ENCODE measurements at regions not wholly inside any gene's neighbourhood (a gene's known extent, or its start where the extent isn't known, plus 50 kb on each side); places are given as distances from the start of the nearest gene placed in this dataset.

- H4K91ac ChIP-seq (ENCODE audit: low read length): no peak overlapping the region
- H3K4me3 ChIP-seq (ENCODE audit: insufficient read depth in 1 of 2, low read depth in 1 of 2, low read length in 2 of 2): peak overlapping the region in 1 of 2 experiments; percentile 22
- H3K9ac ChIP-seq (ENCODE audit: low read length): peak overlapping the region; percentile 80
- no peak overlapping the region for H2BK12ac ChIP-seq (ENCODE audit: low read length in 2 of 2)
- H3K27ac ChIP-seq (ENCODE audit: low read length, poor library complexity, severe bottlenecking): no peak overlapping the region
- no peak overlapping the region for H3K18ac ChIP-seq (ENCODE audit: low read depth in 1 of 2, low read length in 2 of 2)
- no peak overlapping the region for H3K4ac ChIP-seq (ENCODE audit: low read depth in 1 of 2, low read length in 2 of 2)
- no peak overlapping the region for H3K4me2 ChIP-seq (ENCODE audit: low read length, poor library complexity, severe bottlenecking)
- H2AFZ ChIP-seq (ENCODE audit: low read depth, low read length): no peak overlapping the region
- no peaks in the 10 kb centered on the region for H3K9me3 ChIP-seq (ENCODE audit: control insufficient read depth, low read length)
- no peak overlapping the region for H3K23ac ChIP-seq (ENCODE audit: low read length in 2 of 2)
- H2BK5ac ChIP-seq (ENCODE audit: low read depth, low read length, poor library complexity, severe bottlenecking): no peak overlapping the region
- no peak overlapping the region for H2AK5ac ChIP-seq (ENCODE audit: low read length, severe bottlenecking)
- no peak overlapping the region for H3K14ac ChIP-seq (ENCODE audit: low read length in 2 of 2)
- peaks cover 4% of the 10 kb centered on the region for H3K4me1 ChIP-seq (ENCODE audit: control insufficient read depth, insufficient read depth, low read depth, low read length)
- WGBS: 76% methylated on average over 1 of the region's 2 CpGs
- no peaks in the 10 kb centered on the region for H3K79me1 ChIP-seq (replicated peaks; ENCODE audit: low read length, poor library complexity, severe bottlenecking)
- no peak for DNase-seq
- H3K36me3 ChIP-seq (ENCODE audit: control insufficient read depth in 1 of 2, insufficient read depth in 2 of 2, low read depth in 1 of 2, low read length in 2 of 2): no peaks in the 10 kb centered on the region
- no peak overlapping the region for H2BK120ac ChIP-seq (ENCODE audit: low read depth, low read length)
- no peak overlapping the region for H4K8ac ChIP-seq (ENCODE audit: low read length)
- no peak overlapping the region for H2BK15ac ChIP-seq (ENCODE audit: low read depth, poor library complexity, severe bottlenecking)
- no peaks in the 10 kb centered on the region for H3K27me3 ChIP-seq (ENCODE audit: control insufficient read depth in 1 of 2, insufficient read depth in 1 of 2, low read length in 2 of 2)
Observed at GRCh38 chr15:38128921-38129320, 123.7 kb upstream of the SPRED1 start.

GRCh38 chr15:38129531-38130204 lies 123.0 kb upstream of the SPRED1 start:
- Histone ChIP-seq H2BK5ac (ENCODE audit: low read depth, low read length, poor library complexity, severe bottlenecking) (no peak overlapping the region), H3K23ac (ENCODE audit: low read length in 2 of 2) (no peak overlapping the region), H3K79me1 (replicated peaks; ENCODE audit: low read length, poor library complexity, severe bottlenecking) (no peaks in the 10 kb centered on the region), H3K4me2 (ENCODE audit: low read length, poor library complexity, severe bottlenecking) (no peak overlapping the region), H3K9ac (ENCODE audit: low read length) (peak overlapping the region; percentile 92), H3K27ac (ENCODE audit: low read length, poor library complexity, severe bottlenecking) (no peak overlapping the region), H4K8ac (ENCODE audit: low read length) (no peak overlapping the region), H3K4me1 (ENCODE audit: control insufficient read depth, insufficient read depth, low read depth, low read length) (peaks cover 4% of the 10 kb centered on the region), H4K91ac (ENCODE audit: low read length) (peak overlapping the region; percentile 43), H2BK120ac (ENCODE audit: low read depth, low read length) (no peak overlapping the region), H3K14ac (ENCODE audit: low read length in 2 of 2) (no peak overlapping the region), H2AFZ (ENCODE audit: low read depth, low read length) (no peak overlapping the region), H3K18ac (ENCODE audit: low read depth in 1 of 2, low read length in 2 of 2) (peak overlapping the region in 1 of 2 experiments; percentile 74), H2BK15ac (ENCODE audit: low read depth, poor library complexity, severe bottlenecking) (no peak overlapping the region), H3K36me3 (ENCODE audit: control insufficient read depth in 1 of 2, insufficient read depth in 2 of 2, low read depth in 1 of 2, low read length in 2 of 2) (no peaks in the 10 kb centered on the region), H3K4me3 (ENCODE audit: insufficient read depth in 1 of 2, low read depth in 1 of 2, low read length in 2 of 2) (peak overlapping the region in 1 of 2 experiments; percentile 74), H3K9me3 (ENCODE audit: control insufficient read depth, low read length) (no peaks in the 10 kb centered on the region), H2AK5ac (ENCODE audit: low read length, severe bottlenecking) (no peak overlapping the region), H2BK12ac (ENCODE audit: low read length in 2 of 2) (peak overlapping the region in 1 of 2 experiments; percentile 37), H3K27me3 (ENCODE audit: control insufficient read depth in 1 of 2, insufficient read depth in 1 of 2, low read length in 2 of 2) (no peaks in the 10 kb centered on the region), H3K4ac (ENCODE audit: low read depth in 1 of 2, low read length in 2 of 2) (peak overlapping the region in 1 of 2 experiments; percentile 50)
- WGBS: 27% methylated on average over 8 of the region's 12 CpGs
- DNase-seq: peak; percentile 95

GRCh38 chr15:38130205-38130567 lies 122.5 kb upstream of the SPRED1 start:
- Histone ChIP-seq H3K4me3 (ENCODE audit: insufficient read depth in 1 of 2, low read depth in 1 of 2, low read length in 2 of 2) (peak overlapping the region in 1 of 2 experiments; percentile 74), H2AFZ (ENCODE audit: low read depth, low read length) (no peak overlapping the region), H3K9me3 (ENCODE audit: control insufficient read depth, low read length) (no peaks in the 10 kb centered on the region), H2BK15ac (ENCODE audit: low read depth, poor library complexity, severe bottlenecking) (no peak overlapping the region), H3K79me1 (replicated peaks; ENCODE audit: low read length, poor library complexity, severe bottlenecking) (no peaks in the 10 kb centered on the region), H4K8ac (ENCODE audit: low read length) (peak overlapping the region; percentile 33), H3K4me2 (ENCODE audit: low read length, poor library complexity, severe bottlenecking) (no peak overlapping the region), H3K4ac (ENCODE audit: low read depth in 1 of 2, low read length in 2 of 2) (peak overlapping the region; percentile 47 to 88), H3K27me3 (ENCODE audit: control insufficient read depth in 1 of 2, insufficient read depth in 1 of 2, low read length in 2 of 2) (no peaks in the 10 kb centered on the region), H3K27ac (ENCODE audit: low read length, poor library complexity, severe bottlenecking) (no peak overlapping the region), H3K9ac (ENCODE audit: low read length) (peak overlapping the region; percentile 92), H4K91ac (ENCODE audit: low read length) (no peak overlapping the region), H3K14ac (ENCODE audit: low read length in 2 of 2) (no peak overlapping the region), H3K18ac (ENCODE audit: low read depth in 1 of 2, low read length in 2 of 2) (peak overlapping the region; percentile 91 to 98), H3K4me1 (ENCODE audit: control insufficient read depth, insufficient read depth, low read depth, low read length) (peaks cover 4% of the 10 kb centered on the region), H2BK5ac (ENCODE audit: low read depth, low read length, poor library complexity, severe bottlenecking) (no peak overlapping the region), H2BK120ac (ENCODE audit: low read depth, low read length) (peak overlapping the region; percentile 29), H2AK5ac (ENCODE audit: low read length, severe bottlenecking) (peak overlapping the region; percentile 45), H3K23ac (ENCODE audit: low read length in 2 of 2) (peak overlapping the region in 1 of 2 experiments; percentile 83), H3K36me3 (ENCODE audit: control insufficient read depth in 1 of 2, insufficient read depth in 2 of 2, low read depth in 1 of 2, low read length in 2 of 2) (no peaks in the 10 kb centered on the region), H2BK12ac (ENCODE audit: low read length in 2 of 2) (peak overlapping the region; percentile 81 to 95)
- WGBS: 85% methylated on average over 8 of the region's 8 CpGs
- DNase-seq: no peak

GRCh38 chr15:38130740-38131498 lies 121.7 kb upstream of the SPRED1 start:
- Histone ChIP-seq H2AK5ac (ENCODE audit: low read length, severe bottlenecking) (no peak overlapping the region), H3K9ac (ENCODE audit: low read length) (peak overlapping the region; percentile 92), H3K18ac (ENCODE audit: low read depth in 1 of 2, low read length in 2 of 2) (no peak overlapping the region), H4K91ac (ENCODE audit: low read length) (no peak overlapping the region), H3K27me3 (ENCODE audit: control insufficient read depth in 1 of 2, insufficient read depth in 1 of 2, low read length in 2 of 2) (no peaks in the 10 kb centered on the region), H3K79me1 (replicated peaks; ENCODE audit: low read length, poor library complexity, severe bottlenecking) (no peaks in the 10 kb centered on the region), H3K4me1 (ENCODE audit: control insufficient read depth, insufficient read depth, low read depth, low read length) (peaks cover 4% of the 10 kb centered on the region), H2BK5ac (ENCODE audit: low read depth, low read length, poor library complexity, severe bottlenecking) (no peak overlapping the region), H3K23ac (ENCODE audit: low read length in 2 of 2) (no peak overlapping the region), H4K8ac (ENCODE audit: low read length) (no peak overlapping the region), H3K9me3 (ENCODE audit: control insufficient read depth, low read length) (no peaks in the 10 kb centered on the region), H3K4ac (ENCODE audit: low read depth in 1 of 2, low read length in 2 of 2) (no peak overlapping the region), H3K27ac (ENCODE audit: low read length, poor library complexity, severe bottlenecking) (no peak overlapping the region), H2BK12ac (ENCODE audit: low read length in 2 of 2) (peak overlapping the region in 1 of 2 experiments; percentile 21), H3K14ac (ENCODE audit: low read length in 2 of 2) (no peak overlapping the region), H3K36me3 (ENCODE audit: control insufficient read depth in 1 of 2, insufficient read depth in 2 of 2, low read depth in 1 of 2, low read length in 2 of 2) (no peaks in the 10 kb centered on the region), H2BK15ac (ENCODE audit: low read depth, poor library complexity, severe bottlenecking) (no peak overlapping the region), H3K4me2 (ENCODE audit: low read length, poor library complexity, severe bottlenecking) (no peak overlapping the region), H2BK120ac (ENCODE audit: low read depth, low read length) (no peak overlapping the region), H3K4me3 (ENCODE audit: insufficient read depth in 1 of 2, low read depth in 1 of 2, low read length in 2 of 2) (peak overlapping the region in 1 of 2 experiments; percentile 74), H2AFZ (ENCODE audit: low read depth, low read length) (no peak overlapping the region)
- WGBS: 44% methylated on average over 6 of the region's 10 CpGs
- peak; percentile 96 for DNase-seq

All from mesenchymal stem cell (in vitro differentiated cells and primary cell).